Activated B cell treated with CpG ODN at 0.5 μM for 24 hours (primary cell): ENCODE measurements at regions not wholly inside any gene's neighbourhood (a gene's known extent, or its start where the extent isn't known, plus 50 kb on each side); places are given as distances from the start of the nearest gene placed in this dataset.

Experiments used
- ATAC-seq: fragments of 200-7000 bp; cut with Tn5 transposase; one replicate; pipeline ENCODE4 v1.10.0; 2021; ENCODE audit warnings: low read depth, mild to moderate bottlenecking, moderate library complexity
- CTCF ChIA-PET: fragments of 350-600 bp; sonication (Branson Sonifier 250); formaldehyde crosslinking; loops from one replicate; lab custom pipeline; 2021; ENCODE audit warnings: antibody characterized with exemption; lab: Charles Lee
- POLR2A ChIA-PET: fragments of 350-600 bp; sonication (Branson Sonifier 250); formaldehyde crosslinking; loops from one replicate; lab custom pipeline; 2021; ENCODE audit warnings: antibody characterized with exemption; lab: Charles Lee
- DNase-seq: peaks from one replicate; pipeline ENCODE4 v3.0.0; 2022
- H3K27ac Mint-ChIP-seq: one replicate; pipeline ENCODE4 v1.8.0; 2020; ENCODE audit warnings: mixed read lengths
- H3K27me3 Mint-ChIP-seq: one replicate; pipeline ENCODE4 v1.8.0; 2021; ENCODE audit warnings: mixed read lengths
- H3K36me3 Mint-ChIP-seq: one replicate; pipeline ENCODE4 v1.8.0; 2021; ENCODE audit warnings: low read depth, mixed read lengths
- H3K4me1 Mint-ChIP-seq: one replicate; pipeline ENCODE4 v1.8.0; 2021; ENCODE audit warnings: mixed read lengths
- H3K4me3 Mint-ChIP-seq: one replicate; pipeline ENCODE4 v1.8.0; 2020; ENCODE audit warnings: mild to moderate bottlenecking, mixed read lengths
- H3K9me3 Mint-ChIP-seq: one replicate; pipeline ENCODE4 v1.8.0; 2020; ENCODE audit warnings: mixed read lengths
- intact Hi-C: fragments of 100-400 bp; cut with micrococcal nuclease; formaldehyde crosslinking; loops from one replicate; pipeline ENCODE4 v1.15.1; 2024
- TF ChIP-seq, protein P1 (sequence below): fragments of 200-600 bp; IDR thresholded peaks from one replicate; pipeline ENCODE4 v1.8.0; 2022; ENCODE audit warnings: antibody characterized with exemption, mild to moderate bottlenecking

DNA sequence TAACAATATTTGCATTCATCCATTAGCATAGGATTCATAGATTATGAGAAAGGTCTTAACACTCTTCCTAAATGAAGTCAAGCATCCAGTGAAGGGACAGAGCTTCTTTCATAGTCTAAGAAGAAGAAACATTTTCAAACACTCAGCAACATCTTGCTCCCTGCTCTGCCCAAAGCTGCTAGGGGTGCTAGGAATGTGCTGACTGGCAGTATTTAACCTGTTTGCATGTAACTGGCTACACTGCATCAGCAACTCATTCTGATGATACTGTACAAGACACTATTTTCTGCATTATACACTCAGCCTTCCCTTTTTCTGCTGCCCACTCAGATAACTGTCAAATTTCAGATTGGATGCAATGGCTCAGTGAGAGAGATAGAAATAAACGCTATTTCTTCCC is 495.1 kb upstream of the ARID1B start:
- POLR2A ChIA-PET: no interaction called here

DNA sequence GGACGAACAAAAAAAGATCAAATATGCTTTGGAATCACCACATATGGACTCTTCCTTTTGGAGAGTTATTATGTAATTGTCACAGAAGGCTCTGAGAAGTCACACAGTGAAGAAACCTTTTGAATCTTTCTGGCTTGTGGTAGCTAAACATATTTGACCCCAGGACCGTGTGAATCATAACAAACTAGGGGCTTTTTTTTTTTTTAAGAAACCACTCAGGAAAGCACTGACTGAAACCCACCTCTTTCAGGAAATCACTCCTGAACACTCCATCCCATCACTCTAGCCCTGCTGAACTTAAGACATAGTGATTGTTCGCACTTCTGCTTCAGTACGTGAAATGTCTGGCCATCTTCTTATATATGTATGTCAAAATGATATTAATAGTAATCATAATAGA is 495.9 kb upstream of the ARID1B start:
- intact Hi-C loops: loop anchor here (5.0 to 10.0 kb wide), 2 partner anchors 116 kb away; no protein-coding TSS in a partner anchor
- CTCF ChIA-PET: no interaction called here
- ATAC-seq: no peak
- POLR2A ChIA-PET: interaction anchor here (0.6 kb wide), 1 partner anchor 630 kb away, joined by 4 read pairs; no protein-coding TSS in a partner anchor
- DNase-seq: no peak
- peaks cover 50% of the 10 kb centered on the region for H3K4me1 Mint-ChIP-seq
- peaks cover 6% of the 10 kb centered on the region for H3K9me3 Mint-ChIP-seq
- H3K36me3 Mint-ChIP-seq: peaks cover 3% of the 10 kb centered on the region
- no peaks in the 10 kb centered on the region for H3K27me3 Mint-ChIP-seq
- H3K4me3 Mint-ChIP-seq: peak overlapping the region; percentile 0
- H3K27ac Mint-ChIP-seq: peak overlapping the region; percentile 10
- TF ChIP-seq, protein P1, sequence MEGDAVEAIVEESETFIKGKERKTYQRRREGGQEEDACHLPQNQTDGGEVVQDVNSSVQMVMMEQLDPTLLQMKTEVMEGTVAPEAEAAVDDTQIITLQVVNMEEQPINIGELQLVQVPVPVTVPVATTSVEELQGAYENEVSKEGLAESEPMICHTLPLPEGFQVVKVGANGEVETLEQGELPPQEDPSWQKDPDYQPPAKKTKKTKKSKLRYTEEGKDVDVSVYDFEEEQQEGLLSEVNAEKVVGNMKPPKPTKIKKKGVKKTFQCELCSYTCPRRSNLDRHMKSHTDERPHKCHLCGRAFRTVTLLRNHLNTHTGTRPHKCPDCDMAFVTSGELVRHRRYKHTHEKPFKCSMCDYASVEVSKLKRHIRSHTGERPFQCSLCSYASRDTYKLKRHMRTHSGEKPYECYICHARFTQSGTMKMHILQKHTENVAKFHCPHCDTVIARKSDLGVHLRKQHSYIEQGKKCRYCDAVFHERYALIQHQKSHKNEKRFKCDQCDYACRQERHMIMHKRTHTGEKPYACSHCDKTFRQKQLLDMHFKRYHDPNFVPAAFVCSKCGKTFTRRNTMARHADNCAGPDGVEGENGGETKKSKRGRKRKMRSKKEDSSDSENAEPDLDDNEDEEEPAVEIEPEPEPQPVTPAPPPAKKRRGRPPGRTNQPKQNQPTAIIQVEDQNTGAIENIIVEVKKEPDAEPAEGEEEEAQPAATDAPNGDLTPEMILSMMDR: no peak

More for the DNA sequence above, 495.1 kb upstream of the ARID1B start:
- Mint-ChIP-seq H3K27ac (no peak overlapping the region), H3K27me3 (no peaks in the 10 kb centered on the region), H3K9me3 (peaks cover 6% of the 10 kb centered on the region), H3K4me3 (no peak overlapping the region), H3K36me3 (peaks cover 3% of the 10 kb centered on the region), H3K4me1 (peaks cover 43% of the 10 kb centered on the region)
- DNase-seq (no peak), ATAC-seq (no peak)
- CTCF ChIA-PET: no interaction called here
- TF ChIP-seq, protein P1: no peak
- intact Hi-C loops: loop anchor here (5.0 to 10.0 kb wide), 2 partner anchors 115 to 117 kb away; no protein-coding TSS in a partner anchor

DNA sequence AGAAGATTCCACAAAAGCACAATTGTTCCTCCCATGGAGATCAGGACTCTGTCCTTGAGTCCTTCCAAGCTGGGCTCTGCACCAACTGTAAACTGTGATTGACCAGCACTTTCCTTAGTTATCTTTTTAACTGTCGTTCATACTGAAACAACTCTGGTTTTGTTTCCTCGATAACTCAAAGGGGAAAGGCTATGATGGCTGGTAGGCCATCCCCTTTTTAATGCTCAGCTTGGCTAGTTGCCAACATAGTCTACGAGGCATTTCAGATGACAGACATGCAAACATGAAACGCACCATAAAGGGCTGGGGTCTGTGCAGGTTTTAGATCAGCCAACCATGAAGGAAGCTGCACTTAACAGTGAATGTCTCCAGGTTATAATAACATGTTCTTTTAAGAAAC is 497.1 kb upstream of the ARID1B start:
- TF ChIP-seq, protein P1: no peak
- H3K9me3 Mint-ChIP-seq: peaks cover 6% of the 10 kb centered on the region
- peaks cover 4% of the 10 kb centered on the region for H3K36me3 Mint-ChIP-seq
- peak overlapping the region; percentile 83 for H3K27ac Mint-ChIP-seq
- H3K27me3 Mint-ChIP-seq: no peaks in the 10 kb centered on the region
- ChIA-PET POLR2A (interaction anchor here (0.8 to 0.9 kb wide), 2 partner anchors 267 to 304 kb away, joined by 3 to 6 read pairs; no protein-coding TSS in a partner anchor), CTCF (no interaction called here)
- ATAC-seq: peak; percentile 51
- H3K4me1 Mint-ChIP-seq: peaks cover 57% of the 10 kb centered on the region
- peak overlapping the region; percentile 61 for H3K4me3 Mint-ChIP-seq
- no peak for DNase-seq
- intact Hi-C loops: loop anchor here (5.0 to 10.0 kb wide), 2 partner anchors 115 to 117 kb away; no protein-coding TSS in a partner anchor

DNA sequence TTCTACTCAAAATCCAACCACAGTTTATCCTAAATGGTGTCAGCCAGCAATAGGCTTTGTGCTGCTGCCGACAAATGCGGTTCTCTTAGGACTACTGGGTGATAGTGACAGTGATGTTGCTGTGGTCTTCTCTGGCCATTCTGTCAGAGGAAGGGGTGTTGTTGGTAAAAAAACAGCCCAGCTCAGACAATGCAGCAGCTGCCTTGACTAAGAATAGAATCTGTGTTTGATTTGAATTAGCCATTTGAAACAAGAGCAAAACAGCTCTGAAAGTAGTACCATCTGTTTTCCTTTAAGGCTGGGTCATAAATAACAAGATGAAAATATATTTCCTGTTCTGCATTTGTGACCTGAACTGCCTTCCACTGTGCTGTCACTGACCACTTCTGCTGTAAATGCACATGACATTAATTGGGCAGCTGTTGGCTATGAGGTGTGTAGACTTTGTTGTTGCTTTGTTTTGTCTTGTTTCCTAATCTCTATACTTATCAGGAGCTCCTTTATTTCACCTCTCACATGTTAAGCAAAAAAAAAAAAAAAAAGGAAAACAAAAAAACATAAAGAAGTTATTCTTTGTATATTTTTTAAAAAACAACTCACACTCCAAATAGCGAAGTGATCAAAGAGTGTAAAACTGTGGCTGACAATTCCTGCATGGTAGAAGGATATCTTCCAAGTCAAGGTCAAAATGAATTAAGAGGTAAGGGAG is 497.8 kb upstream of the ARID1B start:
- intact Hi-C loops: loop anchor here (2.0 kb wide), 1 partner anchor 21 kb away; no protein-coding TSS in a partner anchor
- TF ChIP-seq, protein P1: no peak
- Mint-ChIP-seq H3K9me3 (peaks cover 6% of the 10 kb centered on the region), H3K4me1 (peaks cover 53% of the 10 kb centered on the region), H3K27me3 (no peaks in the 10 kb centered on the region), H3K36me3 (peaks cover 4% of the 10 kb centered on the region), H3K27ac (peak overlapping the region; percentile 83), H3K4me3 (peak overlapping the region; percentile 61)
- DNase-seq: no peak
- ChIA-PET POLR2A (interaction anchor here (0.6 to 0.9 kb wide), 3 partner anchors 9 to 304 kb away, joined by 3 to 6 read pairs (median 3); no protein-coding TSS in a partner anchor), CTCF (no interaction called here)
- ATAC-seq: peak; percentile 51

DNA sequence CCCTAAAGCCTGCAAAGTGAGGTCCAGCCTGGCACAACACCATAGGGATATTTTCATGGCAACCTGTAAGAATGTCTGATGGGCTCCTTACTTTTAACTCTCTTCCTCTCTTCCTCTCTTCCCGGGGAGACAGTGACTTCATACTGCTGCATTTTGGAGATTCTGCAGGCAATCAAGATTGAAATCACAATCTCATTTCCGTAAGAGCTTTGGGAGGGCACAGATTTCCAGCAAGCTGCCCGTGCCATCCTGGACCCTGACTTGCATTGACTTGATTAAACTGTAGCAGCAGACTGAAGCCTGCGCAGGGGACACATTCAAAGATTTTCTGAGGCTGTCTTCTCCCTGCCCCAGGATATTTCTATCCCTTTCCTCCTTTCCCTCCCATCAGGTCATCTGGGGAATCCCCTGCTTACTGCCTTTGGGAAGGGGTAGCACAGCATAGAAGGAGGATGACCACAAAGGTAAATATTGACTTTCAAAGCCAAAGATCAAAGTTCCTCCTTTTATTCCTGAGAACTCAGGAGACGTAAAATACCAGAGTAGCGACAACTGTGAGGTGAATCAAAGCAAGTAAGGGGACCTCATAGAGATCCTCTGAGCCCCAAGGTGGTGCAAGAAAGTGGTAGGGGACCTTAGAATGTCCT is 504.0 kb upstream of the ARID1B start:
- no peak overlapping the region for H3K4me3 Mint-ChIP-seq
- CTCF ChIA-PET: no interaction called here
- intact Hi-C loops: no loop called here

More for the DNA sequence above, 504.0 kb upstream of the ARID1B start:
- TF ChIP-seq, protein P1: no peak
- H3K27ac Mint-ChIP-seq: no peak overlapping the region
- peaks cover 32% of the 10 kb centered on the region for H3K4me1 Mint-ChIP-seq
- POLR2A ChIA-PET: no interaction called here
- no peak for ATAC-seq
- H3K36me3 Mint-ChIP-seq: peaks cover 4% of the 10 kb centered on the region
- H3K27me3 Mint-ChIP-seq: no peaks in the 10 kb centered on the region
- H3K9me3 Mint-ChIP-seq: peaks cover 3% of the 10 kb centered on the region
- DNase-seq: no peak
